SK-N-MC (cell line): ENCODE measurements at regions not wholly inside any gene's neighbourhood (a gene's known extent, or its start where the extent isn't known, plus 50 kb on each side); places are given as distances from the start of the nearest gene placed in this dataset.

Experiments used
- DNase-seq: peaks from one replicate; pipeline ENCODE4 v3.0.0-alpha.2; 2011; ENCODE audit warnings: low read depth, low spot score
- H3K27ac ChIP-seq: fragments of 200-600 bp; sonication (generic); 2 replicates; pipeline ENCODE4 v1.5.1; 2016; ENCODE audit warnings: mixed run types
- H3K36me3 ChIP-seq: fragments of 200-600 bp; sonication (generic); 2 replicates; pipeline ENCODE4 v1.6.1; 2017; ENCODE audit warnings: antibody characterized with exemption, low read length, mixed read lengths; ENCODE audit not compliant: insufficient read depth
- H3K4me3 ChIP-seq: fragments of 200-600 bp; sonication (generic); 2 replicates; pipeline ENCODE4 v1.5.1; 2016
- H3K9ac ChIP-seq: fragments of 200-600 bp; sonication (generic); 2 replicates; pipeline ENCODE4 v1.8.0; 2017; ENCODE audit warnings: mixed run types, mixed read lengths; ENCODE audit not compliant: insufficient read length
- H3K9me3 ChIP-seq: fragments of 200-600 bp; sonication (generic); 2 replicates; pipeline ENCODE4 v1.6.1; 2017; ENCODE audit warnings: low read depth, mild to moderate bottlenecking, antibody characterized with exemption, low read length, moderate library complexity, mixed read lengths
- EZH2 ChIP-seq: fragments of 200-600 bp; sonication (generic); IDR thresholded peaks from one replicate; pipeline ENCODE4 v1.6.1; 2017; ENCODE audit warnings: antibody characterized with exemption
- FOXP2 ChIP-seq: optimal IDR thresholded peaks from 2 replicates; pipeline ENCODE3; 2011; ENCODE audit warnings: mild to moderate bottlenecking, moderate library complexity; ENCODE audit not compliant: insufficient read depth; ENCODE audit errors: extremely low read length, control extremely low read depth
- POLR2AphosphoS5 ChIP-seq: IDR thresholded peaks from 2 replicates; pipeline ENCODE4 v1.6.1; 2012; ENCODE audit warnings: mild to moderate bottlenecking, low read depth, low read length, borderline replicate concordance

DNA sequence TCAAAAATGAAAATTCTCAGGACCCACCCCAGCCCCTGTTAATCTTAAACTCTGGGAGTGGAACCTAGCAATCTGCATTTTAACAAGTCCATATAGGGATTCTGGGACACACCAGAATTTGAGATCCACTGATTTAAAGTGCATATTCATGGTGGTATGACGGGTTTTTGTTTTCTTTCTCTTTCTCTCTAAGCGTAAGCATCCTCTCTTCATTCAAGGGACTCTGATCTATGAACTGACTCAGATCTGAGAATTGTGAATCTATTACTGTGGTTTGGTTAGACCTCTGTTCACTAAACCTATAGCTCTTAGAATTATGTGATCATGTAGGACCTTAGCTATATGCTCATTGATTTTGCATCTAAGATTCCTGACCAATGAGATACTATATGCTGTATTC, 565.2 kb downstream of the CCDC171 start:
- Histone ChIP-seq H3K9ac (no peak overlapping the region), H3K27ac (no peak overlapping the region), H3K4me3 (no peak overlapping the region), H3K36me3 (0 out of 2 replicates have a peak, but pooled peaks cover 3% of the 10 kb centered on the region), H3K9me3 (no peaks in the 10 kb centered on the region)
- TF ChIP-seq POLR2AphosphoS5 (no peak), EZH2 (no peak), FOXP2 (no peak)
- no peak for DNase-seq

DNA sequence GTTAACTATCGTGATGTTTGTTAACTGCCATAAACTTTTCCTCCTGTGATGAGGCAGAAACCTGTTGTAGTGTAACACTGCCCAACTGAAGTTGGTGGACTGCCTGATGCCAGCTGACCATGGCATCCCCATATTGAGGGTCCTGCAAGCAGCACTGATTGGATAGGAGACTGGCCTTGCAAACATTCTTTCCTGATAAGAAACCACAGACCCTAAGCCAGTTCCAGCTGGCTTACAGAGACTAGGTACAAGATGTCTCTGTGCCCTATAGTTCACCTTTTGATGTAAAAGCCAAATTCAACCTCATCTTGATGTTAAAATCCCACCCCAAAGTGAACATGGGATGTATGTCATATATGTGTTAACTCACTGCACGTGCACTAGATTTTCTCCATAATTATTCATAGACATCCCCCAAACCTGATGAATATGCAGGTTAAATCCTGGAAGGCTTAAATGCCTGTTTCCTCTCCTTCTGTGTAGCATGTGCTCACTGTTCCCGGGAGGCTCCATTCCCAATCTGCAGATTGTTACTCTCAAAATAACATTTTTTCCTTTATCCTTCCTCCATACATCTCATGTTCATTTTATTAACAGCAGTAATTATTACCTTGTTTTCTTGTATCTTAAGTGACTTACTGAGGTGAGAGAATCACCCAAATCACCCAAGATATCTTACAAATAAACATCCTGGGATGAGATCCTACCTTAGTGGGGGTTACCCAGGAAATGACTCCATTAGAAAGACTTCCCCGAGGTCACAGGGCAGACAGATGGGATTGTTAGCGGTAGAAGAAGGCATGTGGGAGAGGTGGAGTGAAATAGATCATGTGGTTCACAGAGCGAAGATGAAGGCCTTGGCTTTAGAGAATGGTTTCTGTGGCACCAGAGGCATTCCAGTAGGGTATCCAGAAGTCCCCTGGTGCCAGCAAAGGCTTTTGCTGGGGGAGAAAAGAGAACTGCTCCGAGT, 566.7 kb downstream of the CCDC171 start:
- no peaks in the 10 kb centered on the region for H3K9me3 ChIP-seq
- TF ChIP-seq FOXP2, result no peak
- no peak for TF ChIP-seq EZH2
- no peak for TF ChIP-seq POLR2AphosphoS5
- H3K27ac ChIP-seq, result no peak overlapping the region
- no peak overlapping the region for H3K4me3 ChIP-seq
- 0 out of 2 replicates have a peak, but pooled peaks cover 3% of the 10 kb centered on the region for H3K36me3 ChIP-seq
- DNase-seq, result no peak
- H3K9ac ChIP-seq, result no peak overlapping the region

DNA sequence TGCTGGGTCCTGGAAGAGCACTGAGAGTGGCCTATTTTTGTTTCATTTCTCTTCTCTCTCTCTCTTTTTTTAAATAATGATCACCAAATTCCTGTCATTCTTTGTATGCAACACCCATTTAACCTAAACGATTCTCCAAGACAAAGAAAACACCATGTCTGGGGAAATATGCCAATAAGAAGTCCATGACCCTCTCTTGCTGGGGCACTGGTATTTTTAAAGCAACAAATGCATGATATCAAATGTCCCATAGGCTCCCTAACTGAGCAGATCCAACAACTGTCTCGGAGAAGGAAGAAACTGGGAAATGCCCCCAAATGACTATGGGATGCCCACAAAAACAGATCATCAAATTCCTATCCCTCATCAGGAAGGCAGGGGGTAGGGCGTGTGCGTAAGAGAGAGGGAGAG, 567.4 kb downstream of the CCDC171 start:
- no peaks in the 10 kb centered on the region for H3K9me3 ChIP-seq
- TF ChIP-seq EZH2 (no peak), FOXP2 (no peak)
- 0 out of 2 replicates have a peak, but pooled peaks cover under 1% of the 10 kb centered on the region for H3K36me3 ChIP-seq
- no peak overlapping the region for H3K27ac ChIP-seq
- DNase-seq, result no peak
- H3K4me3 ChIP-seq, result no peak overlapping the region
- H3K9ac ChIP-seq, result no peak overlapping the region

DNA sequence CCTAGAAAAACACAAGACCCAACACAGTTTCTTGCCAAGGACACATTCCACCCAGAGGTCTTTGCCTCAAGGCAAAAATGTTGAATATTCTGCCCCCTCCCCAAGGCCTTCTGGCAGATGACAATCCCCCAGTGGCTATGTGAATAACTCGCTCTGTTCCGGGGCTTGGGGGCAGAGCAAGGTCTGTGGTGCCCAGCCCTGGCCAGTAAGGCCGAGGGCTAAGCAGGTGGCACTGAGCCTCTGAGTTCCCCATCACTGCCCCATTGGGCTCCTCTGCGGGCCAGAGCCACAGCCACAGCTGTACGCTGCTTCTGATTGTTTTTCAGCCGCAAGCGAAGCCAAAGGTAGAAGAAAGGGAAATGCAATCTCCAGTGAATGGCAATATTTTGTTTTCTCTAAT, 567.9 kb downstream of the CCDC171 start:
- Histone ChIP-seq H3K9me3 (no peaks in the 10 kb centered on the region), H3K27ac (no peak overlapping the region), H3K4me3 (no peak overlapping the region), H3K9ac (no peak overlapping the region), H3K36me3 (no peaks in the 10 kb centered on the region)
- TF ChIP-seq POLR2AphosphoS5 (no peak), FOXP2 (no peak), EZH2 (no peak)
- DNase-seq, result no peak

DNA sequence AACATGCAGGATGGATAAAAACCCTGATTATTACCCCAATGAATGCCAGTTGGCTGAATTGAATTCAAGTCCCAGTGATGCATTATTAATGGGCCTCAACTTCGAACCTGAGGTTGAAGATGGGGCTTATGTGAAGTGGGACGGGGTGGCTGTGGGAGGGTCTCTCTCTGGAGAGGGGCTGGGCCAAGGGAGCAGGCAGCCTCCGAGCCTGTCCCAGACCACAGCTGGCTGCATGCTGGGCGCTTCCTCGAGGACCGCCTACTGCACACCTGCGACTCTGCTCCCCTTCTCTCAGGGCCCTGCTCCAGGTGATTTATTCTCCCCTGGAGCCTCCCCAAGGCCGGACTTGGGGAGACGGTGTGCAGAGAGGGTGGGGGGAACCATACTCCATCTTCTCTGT, 568.3 kb downstream of the CCDC171 start:
- Histone ChIP-seq H3K36me3 (no peaks in the 10 kb centered on the region), H3K9ac (no peak overlapping the region), H3K4me3 (no peak overlapping the region), H3K27ac (no peak overlapping the region), H3K9me3 (no peaks in the 10 kb centered on the region)
- DNase-seq, result no peak
- TF ChIP-seq FOXP2 (no peak), POLR2AphosphoS5 (no peak), EZH2 (no peak)

DNA sequence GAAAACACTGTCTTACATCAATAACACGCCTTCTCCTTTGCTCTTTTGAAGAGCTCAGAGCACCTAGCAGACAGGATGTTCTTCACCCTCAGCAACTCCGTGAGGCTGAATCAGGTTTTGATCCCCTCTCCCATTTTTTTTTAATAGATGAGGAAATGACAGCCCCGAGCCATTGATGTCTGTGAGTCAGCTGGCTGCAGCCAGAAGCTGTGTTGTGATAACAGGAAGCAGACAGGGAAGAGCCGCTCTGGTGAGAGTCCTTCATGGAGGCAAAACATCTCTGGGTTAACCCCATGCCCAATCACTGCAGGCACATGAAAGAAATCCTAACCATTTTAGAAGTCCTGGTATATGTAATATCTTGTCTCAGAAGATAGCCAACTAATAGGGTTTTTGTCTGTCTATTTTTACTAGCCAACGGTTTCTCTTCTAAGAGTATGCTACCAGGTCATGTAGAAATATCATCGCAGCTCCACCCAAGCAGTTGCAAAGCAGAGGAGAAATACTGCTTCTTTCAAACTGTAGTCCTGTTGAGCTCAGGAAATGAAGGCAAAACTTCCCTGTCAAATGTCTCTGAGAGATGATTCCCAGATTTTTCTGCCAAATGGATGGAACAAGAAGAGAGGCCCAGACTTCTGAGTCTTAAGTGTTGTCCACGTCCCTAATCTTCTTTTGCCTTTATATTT, 568.9 kb downstream of the CCDC171 start:
- H3K4me3 ChIP-seq, result no peak overlapping the region
- H3K36me3 ChIP-seq, result no peaks in the 10 kb centered on the region
- no peak overlapping the region for H3K27ac ChIP-seq
- no peak overlapping the region for H3K9ac ChIP-seq
- DNase-seq, result no peak
- H3K9me3 ChIP-seq, result no peaks in the 10 kb centered on the region
- TF ChIP-seq EZH2, result no peak
- TF ChIP-seq POLR2AphosphoS5, result no peak
- TF ChIP-seq FOXP2, result no peak

DNA sequence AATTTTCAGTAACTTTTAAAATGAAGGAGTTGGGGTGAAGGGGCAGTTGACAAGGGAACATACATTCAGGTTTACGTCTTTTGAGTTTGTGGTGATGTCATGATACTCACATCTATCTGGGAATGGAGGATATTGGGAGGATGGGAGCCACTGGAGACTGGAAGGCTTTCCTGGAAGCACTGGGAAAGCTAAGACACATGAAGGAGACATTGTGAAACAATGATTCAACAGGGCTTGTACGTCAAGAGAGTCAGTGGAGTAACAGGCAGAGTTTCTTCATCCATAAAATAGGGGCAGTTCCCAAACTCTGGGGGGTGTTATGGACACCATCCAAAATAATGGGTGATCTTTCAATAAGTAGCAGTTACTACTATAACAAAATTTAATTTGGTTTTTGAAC, 572.8 kb downstream of the CCDC171 start:
- no peak overlapping the region for H3K27ac ChIP-seq
- no peak overlapping the region for H3K9ac ChIP-seq
- DNase-seq, result no peak
- no peaks in the 10 kb centered on the region for H3K9me3 ChIP-seq
- H3K4me3 ChIP-seq, result no peak overlapping the region
- TF ChIP-seq EZH2 (no peak), POLR2AphosphoS5 (no peak), FOXP2 (no peak)
- H3K36me3 ChIP-seq, result no peaks in the 10 kb centered on the region; the same call in 1 of the 2 replicates

DNA sequence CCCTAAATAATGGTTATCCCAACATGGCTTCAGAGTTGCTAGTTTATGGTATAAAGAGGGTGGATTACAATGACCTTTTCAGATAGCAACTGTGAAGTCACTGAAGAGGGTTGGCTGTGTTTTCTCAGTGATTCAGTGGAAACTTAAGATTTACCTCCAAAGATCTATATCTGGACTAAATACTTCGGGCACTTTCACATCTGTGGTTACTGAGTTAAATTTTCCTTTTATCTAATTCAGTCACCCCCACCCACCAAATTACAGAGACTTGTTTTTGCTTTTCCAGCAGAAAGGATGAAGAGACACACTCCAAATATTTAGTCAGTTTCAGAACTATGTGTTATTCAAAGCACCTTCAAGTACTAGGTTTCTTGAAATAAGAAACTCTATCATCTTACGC, 573.2 kb downstream of the CCDC171 start:
- no peaks in the 10 kb centered on the region; the same call in 1 of the 2 replicates for H3K36me3 ChIP-seq
- no peaks in the 10 kb centered on the region for H3K9me3 ChIP-seq
- no peak for DNase-seq
- TF ChIP-seq POLR2AphosphoS5, result no peak
- no peak for TF ChIP-seq FOXP2
- TF ChIP-seq EZH2, result no peak
- H3K9ac ChIP-seq, result no peak overlapping the region
- no peak overlapping the region for H3K4me3 ChIP-seq
- no peak overlapping the region for H3K27ac ChIP-seq
